ENCODE measurements at regions not wholly inside any gene's neighbourhood (a gene's known extent, or its start where the extent isn't known, plus 50 kb on each side); places are given as distances from the start of the nearest gene placed in this dataset.

- no peak for DNase-seq (ENCODE audit: low spot score in 2 of 2)
- 73 to 75% methylated on average over 2 of the region's 2 CpGs for WGBS, 2 donors
- intact Hi-C loops (cut with DNase I; ENCODE audit: low total_unique reads) = no loop called here
- no peak overlapping the region for H3K4me3 ChIP-seq (ENCODE audit: low read depth, poor library complexity, severe bottlenecking)
- TF ChIP-seq CTCF (IDR thresholded peaks at IDR 0.05) = no peak
- no peak for TF ChIP-seq POLR2A (IDR thresholded peaks at IDR 0.05)
Measured at GRCh38 chr4:141417387-141417786, 196.7 kb downstream of the ZNF330 start.

- TF ChIP-seq CTCF (IDR thresholded peaks at IDR 0.05) = no peak
- TF ChIP-seq POLR2A (IDR thresholded peaks at IDR 0.05) = no peak
- H3K4me3 ChIP-seq (ENCODE audit: low read depth, poor library complexity, severe bottlenecking) = no peak overlapping the region
- no peak for DNase-seq (ENCODE audit: low spot score in 2 of 2)
- WGBS, 2 donors = 34 to 42% methylated on average over 1 of the region's 1 CpG
- intact Hi-C loops (cut with DNase I; ENCODE audit: low total_unique reads) = no loop called here
Measured at GRCh38 chr4:141425124-141425523, 204.4 kb downstream of the ZNF330 start.

- no peak for TF ChIP-seq CTCF (IDR thresholded peaks at IDR 0.05)
- TF ChIP-seq POLR2A (IDR thresholded peaks at IDR 0.05) = no peak
- no peak for DNase-seq (ENCODE audit: low spot score in 2 of 2)
- H3K4me3 ChIP-seq (ENCODE audit: low read depth, poor library complexity, severe bottlenecking) = no peak overlapping the region
- 76 to 78% methylated on average over 4 of the region's 4 CpGs for WGBS, 2 donors
- intact Hi-C loops (cut with DNase I; ENCODE audit: low total_unique reads) = no loop called here
Measured at GRCh38 chr4:141427726-141428296, 207.1 kb downstream of the ZNF330 start.

- intact Hi-C loops (cut with DNase I; ENCODE audit: low total_unique reads) = no loop called here
- DNase-seq (ENCODE audit: low spot score in 2 of 2) = no peak
- WGBS, 2 donors = 79 to 86% methylated on average over 6 of the region's 6 CpGs
- no peak overlapping the region for H3K4me3 ChIP-seq (ENCODE audit: low read depth, poor library complexity, severe bottlenecking)
- no peak for TF ChIP-seq POLR2A (IDR thresholded peaks at IDR 0.05)
Measured at GRCh38 chr4:141429933-141430332, 206.4 kb upstream of the IL15 start.

GRCh38 chr4:141430686-141431085 lies 205.7 kb upstream of the IL15 start:
- WGBS, 2 donors = 80 to 94% methylated on average over 4 of the region's 4 CpGs
- DNase-seq (ENCODE audit: low spot score in 2 of 2) = no peak
- TF ChIP-seq POLR2A (IDR thresholded peaks at IDR 0.05) (no peak), CTCF (IDR thresholded peaks at IDR 0.05) (no peak)
- intact Hi-C loops (cut with DNase I; ENCODE audit: low total_unique reads) = no loop called here
- no peak overlapping the region for H3K4me3 ChIP-seq (ENCODE audit: low read depth, poor library complexity, severe bottlenecking)

- WGBS, 2 donors = 57 to 71% methylated on average over 2 of the region's 2 CpGs
- TF ChIP-seq POLR2A (IDR thresholded peaks at IDR 0.05) (no peak), CTCF (IDR thresholded peaks at IDR 0.05) (no peak)
- intact Hi-C loops (cut with DNase I; ENCODE audit: low total_unique reads) = no loop called here
Measured at GRCh38 chr4:141432000-141432712, 204.2 kb upstream of the IL15 start.

More at GRCh38 chr4:141432000-141432712, 204.2 kb upstream of the IL15 start:
- no peak overlapping the region for H3K4me3 ChIP-seq (ENCODE audit: low read depth, poor library complexity, severe bottlenecking)
- no peak for DNase-seq (ENCODE audit: low spot score in 2 of 2)
